ENCODE measurements at regions not wholly inside any gene's neighbourhood (a gene's known extent, or its start where the extent isn't known, plus 50 kb on each side); places are given as distances from the start of the nearest gene placed in this dataset.

GRCh38 chr6:1018041-1018440, 293.9 kb upstream of the FOXQ1 start:
- Histone ChIP-seq H3K4me3 (ENCODE audit: low read length) (no peak overlapping the region), H3K36me3 (ENCODE audit: control insufficient read depth, insufficient read depth, low read length, severe bottlenecking) (no peaks in the 10 kb centered on the region), H3K4me1 (ENCODE audit: control insufficient read depth, insufficient read depth, low read length) (no peaks in the 10 kb centered on the region), H3K27me3 (replicated peaks; ENCODE audit: control insufficient read depth, insufficient read depth, low read length) (peaks cover 5% of the 10 kb centered on the region), H3K9me3 (ENCODE audit: control insufficient read depth, low read length) (peaks cover 5% of the 10 kb centered on the region), H3K9ac (ENCODE audit: low read length) (no peak overlapping the region)
- DNase-seq (ENCODE audit: low read depth): no peak

- Histone ChIP-seq H3K36me3 (ENCODE audit: control insufficient read depth, insufficient read depth, low read length, severe bottlenecking) (no peaks in the 10 kb centered on the region), H3K9me3 (ENCODE audit: control insufficient read depth, low read length) (peaks cover 7% of the 10 kb centered on the region), H3K4me3 (ENCODE audit: low read length) (no peak overlapping the region), H3K9ac (ENCODE audit: low read length) (no peak overlapping the region), H3K4me1 (ENCODE audit: control insufficient read depth, insufficient read depth, low read length) (no peaks in the 10 kb centered on the region), H3K27me3 (replicated peaks; ENCODE audit: control insufficient read depth, insufficient read depth, low read length) (peaks cover 5% of the 10 kb centered on the region)
- DNase-seq (ENCODE audit: low read depth): no peak
Observed at GRCh38 chr6:1016329-1017302, 295.3 kb upstream of the FOXQ1 start.

GRCh38 chr6:1015825-1016224, 296.1 kb upstream of the FOXQ1 start:
- H3K27me3 ChIP-seq (replicated peaks; ENCODE audit: control insufficient read depth, insufficient read depth, low read length): peaks cover 3% of the 10 kb centered on the region
- H3K9ac ChIP-seq (ENCODE audit: low read length): no peak overlapping the region
- no peaks in the 10 kb centered on the region for H3K36me3 ChIP-seq (ENCODE audit: control insufficient read depth, insufficient read depth, low read length, severe bottlenecking)
- H3K4me3 ChIP-seq (ENCODE audit: low read length): no peak overlapping the region
- H3K4me1 ChIP-seq (ENCODE audit: control insufficient read depth, insufficient read depth, low read length): no peaks in the 10 kb centered on the region
- DNase-seq (ENCODE audit: low read depth): peak; percentile 16
- peaks cover 3% of the 10 kb centered on the region for H3K9me3 ChIP-seq (ENCODE audit: control insufficient read depth, low read length)

DNA sequence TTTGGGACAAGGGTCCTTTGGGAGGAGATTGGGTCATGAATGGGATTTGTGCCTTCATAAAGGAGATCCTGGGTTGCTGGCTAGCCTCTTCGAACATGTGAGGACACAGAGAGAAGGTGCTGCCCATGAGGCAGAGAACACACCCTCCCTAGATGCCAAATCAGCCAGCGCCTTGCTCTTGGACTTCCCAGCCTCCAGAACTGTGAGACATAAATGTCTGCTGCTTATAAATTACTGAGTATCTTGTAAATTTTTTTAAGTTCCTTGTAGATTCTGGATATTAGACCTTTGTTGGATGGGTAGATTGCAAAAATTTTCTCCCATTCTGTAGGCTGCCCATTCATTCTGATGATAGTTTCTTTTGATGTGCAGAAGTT, 297.5 kb upstream of the FOXQ1 start:
- no peak for DNase-seq (ENCODE audit: low read depth)
- Histone ChIP-seq H3K9me3 (ENCODE audit: control insufficient read depth, low read length) (peaks cover 3% of the 10 kb centered on the region), H3K36me3 (ENCODE audit: control insufficient read depth, insufficient read depth, low read length, severe bottlenecking) (no peaks in the 10 kb centered on the region), H3K4me1 (ENCODE audit: control insufficient read depth, insufficient read depth, low read length) (no peaks in the 10 kb centered on the region), H3K27me3 (replicated peaks; ENCODE audit: control insufficient read depth, insufficient read depth, low read length) (peaks cover 12% of the 10 kb centered on the region), H3K4me3 (ENCODE audit: low read length) (no peak overlapping the region), H3K9ac (ENCODE audit: low read length) (no peak overlapping the region)

DNA sequence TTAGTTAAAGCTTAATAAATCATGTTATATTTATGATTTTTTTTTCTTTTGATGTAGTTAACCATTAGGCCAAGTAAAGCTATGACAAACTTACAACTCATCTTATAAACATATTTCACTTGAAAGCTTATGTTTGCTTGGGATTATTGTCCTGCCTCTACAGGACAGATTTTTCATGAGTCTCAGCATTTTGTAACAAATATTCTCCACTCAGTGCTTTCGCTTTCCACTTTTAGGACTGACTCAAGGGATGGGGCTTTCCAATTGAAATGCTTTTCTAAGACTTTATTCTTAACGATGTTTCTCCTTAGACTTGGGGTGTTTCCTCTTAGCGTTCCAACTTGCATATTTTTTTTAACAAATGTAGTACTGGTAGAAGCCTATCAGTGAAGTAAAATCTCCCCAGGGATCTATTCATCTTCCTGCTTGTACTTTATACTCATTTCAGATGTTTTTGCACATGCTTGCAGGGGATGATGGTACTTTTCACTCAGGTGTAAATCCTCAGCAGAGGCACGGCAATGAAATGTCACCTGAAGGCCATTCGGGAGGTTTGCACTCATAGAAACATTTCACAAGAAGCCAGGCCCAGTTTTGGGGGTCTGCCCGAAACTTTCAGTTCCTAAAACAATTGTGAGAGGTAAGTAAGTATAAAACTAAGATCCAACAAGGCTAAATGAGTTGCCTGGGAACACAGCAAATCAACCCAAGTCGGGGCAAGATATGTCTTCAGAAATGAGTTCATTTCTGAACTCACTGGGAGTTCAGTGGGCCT, 298.1 kb upstream of the FOXQ1 start:
- no peak overlapping the region for H3K4me3 ChIP-seq (ENCODE audit: low read length)
- H3K27me3 ChIP-seq (replicated peaks; ENCODE audit: control insufficient read depth, insufficient read depth, low read length): peaks cover 12% of the 10 kb centered on the region
- no peaks in the 10 kb centered on the region for H3K4me1 ChIP-seq (ENCODE audit: control insufficient read depth, insufficient read depth, low read length)
- no peak overlapping the region for H3K9ac ChIP-seq (ENCODE audit: low read length)
- H3K36me3 ChIP-seq (ENCODE audit: control insufficient read depth, insufficient read depth, low read length, severe bottlenecking): no peaks in the 10 kb centered on the region
- no peak for DNase-seq (ENCODE audit: low read depth)
- H3K9me3 ChIP-seq (ENCODE audit: control insufficient read depth, low read length): peaks cover 3% of the 10 kb centered on the region

- Histone ChIP-seq H3K4me3 (ENCODE audit: low read length) (no peak overlapping the region), H3K27me3 (replicated peaks; ENCODE audit: control insufficient read depth, insufficient read depth, low read length) (peaks cover 30% of the 10 kb centered on the region), H3K9ac (ENCODE audit: low read length) (no peak overlapping the region), H3K36me3 (ENCODE audit: control insufficient read depth, insufficient read depth, low read length, severe bottlenecking) (no peaks in the 10 kb centered on the region), H3K9me3 (ENCODE audit: control insufficient read depth, low read length) (peaks cover 3% of the 10 kb centered on the region), H3K4me1 (ENCODE audit: control insufficient read depth, insufficient read depth, low read length) (no peaks in the 10 kb centered on the region)
- no peak for DNase-seq (ENCODE audit: low read depth)
Observed at GRCh38 chr6:1009103-1009502, 302.8 kb upstream of the FOXQ1 start.

GRCh38 chr6:1007159-1007558, 304.7 kb upstream of the FOXQ1 start:
- H3K4me3 ChIP-seq (ENCODE audit: low read length): no peak overlapping the region
- H3K4me1 ChIP-seq (ENCODE audit: control insufficient read depth, insufficient read depth, low read length): no peaks in the 10 kb centered on the region
- no peaks in the 10 kb centered on the region for H3K36me3 ChIP-seq (ENCODE audit: control insufficient read depth, insufficient read depth, low read length, severe bottlenecking)
- H3K27me3 ChIP-seq (replicated peaks; ENCODE audit: control insufficient read depth, insufficient read depth, low read length): peaks cover 30% of the 10 kb centered on the region
- H3K9ac ChIP-seq (ENCODE audit: low read length): no peak overlapping the region
- no peak for DNase-seq (ENCODE audit: low read depth)
- H3K9me3 ChIP-seq (ENCODE audit: control insufficient read depth, low read length): peaks cover 3% of the 10 kb centered on the region

GRCh38 chr6:1004885-1005630, 306.8 kb upstream of the FOXQ1 start:
- Histone ChIP-seq H3K4me1 (ENCODE audit: control insufficient read depth, insufficient read depth, low read length) (no peaks in the 10 kb centered on the region), H3K27me3 (replicated peaks; ENCODE audit: control insufficient read depth, insufficient read depth, low read length) (peaks cover 32% of the 10 kb centered on the region), H3K4me3 (ENCODE audit: low read length) (no peak overlapping the region), H3K36me3 (ENCODE audit: control insufficient read depth, insufficient read depth, low read length, severe bottlenecking) (no peaks in the 10 kb centered on the region), H3K9ac (ENCODE audit: low read length) (no peak overlapping the region), H3K9me3 (ENCODE audit: control insufficient read depth, low read length) (no peaks in the 10 kb centered on the region)
- DNase-seq (ENCODE audit: low read depth): no peak

DNA sequence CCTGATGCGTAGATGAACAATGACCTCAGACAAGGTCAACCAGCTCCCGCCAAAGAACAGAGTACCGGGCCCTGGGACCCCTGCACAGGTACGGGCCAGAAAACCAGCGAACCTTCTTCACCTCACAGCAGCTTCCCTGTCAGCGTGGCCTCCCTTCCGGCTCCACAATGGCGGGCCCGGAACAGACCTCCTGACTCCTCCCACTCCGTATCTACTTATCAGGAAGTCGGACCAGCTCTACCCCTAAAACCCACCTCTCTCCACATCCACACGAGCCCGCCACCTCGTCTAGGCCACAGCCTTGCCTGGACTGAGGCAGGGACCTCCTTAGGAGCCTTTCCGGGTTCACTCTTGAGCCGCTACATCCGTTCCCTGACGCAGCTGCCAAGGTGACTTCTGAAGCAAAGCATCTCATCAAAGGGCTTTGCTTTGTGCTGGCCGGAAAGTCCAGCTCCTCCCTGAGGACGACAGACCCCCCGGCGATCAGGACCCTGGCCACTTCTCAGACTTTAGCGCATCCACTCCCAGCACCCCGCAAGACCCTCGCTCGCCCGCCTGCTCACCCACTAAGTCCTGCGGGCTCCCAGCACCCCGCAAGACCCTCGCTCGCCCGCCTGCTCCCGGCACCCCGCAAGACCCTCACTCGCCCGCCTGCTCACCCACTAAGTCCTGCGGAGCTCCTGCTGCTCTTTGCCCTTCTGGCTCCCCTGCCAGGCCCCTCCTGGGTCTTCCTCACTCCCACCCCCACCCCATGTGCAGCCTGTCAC, 308.3 kb upstream of the FOXQ1 start:
- Histone ChIP-seq H3K4me1 (ENCODE audit: control insufficient read depth, insufficient read depth, low read length) (no peaks in the 10 kb centered on the region), H3K9ac (ENCODE audit: low read length) (no peak overlapping the region), H3K27me3 (replicated peaks; ENCODE audit: control insufficient read depth, insufficient read depth, low read length) (peaks cover 28% of the 10 kb centered on the region), H3K36me3 (ENCODE audit: control insufficient read depth, insufficient read depth, low read length, severe bottlenecking) (no peaks in the 10 kb centered on the region), H3K4me3 (ENCODE audit: low read length) (no peak overlapping the region), H3K9me3 (ENCODE audit: control insufficient read depth, low read length) (no peaks in the 10 kb centered on the region)
- DNase-seq (ENCODE audit: low read depth): no peak

DNA sequence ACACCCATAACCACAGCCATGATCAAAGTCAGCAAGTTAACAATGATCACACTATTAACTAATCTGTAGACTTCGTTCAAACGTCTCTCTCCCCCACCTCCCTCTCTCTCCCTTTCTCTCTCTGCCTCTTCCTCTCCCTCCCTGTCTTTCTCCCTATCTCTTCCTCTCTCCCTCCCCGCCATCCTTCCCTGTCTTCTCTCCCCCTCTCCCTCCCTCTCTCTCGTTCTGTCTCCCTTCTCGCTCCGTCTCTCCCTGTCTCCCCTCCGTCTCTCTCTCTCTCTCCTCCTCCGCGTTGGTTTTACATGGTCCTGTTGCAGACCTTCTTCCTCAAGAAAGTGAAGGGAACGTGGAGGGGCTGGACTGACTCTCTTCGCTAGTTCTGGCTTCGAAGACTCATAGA, 308.9 kb upstream of the FOXQ1 start:
- Histone ChIP-seq H3K9me3 (ENCODE audit: control insufficient read depth, low read length) (no peaks in the 10 kb centered on the region), H3K27me3 (replicated peaks; ENCODE audit: control insufficient read depth, insufficient read depth, low read length) (peaks cover 26% of the 10 kb centered on the region), H3K9ac (ENCODE audit: low read length) (no peak overlapping the region), H3K4me3 (ENCODE audit: low read length) (no peak overlapping the region), H3K4me1 (ENCODE audit: control insufficient read depth, insufficient read depth, low read length) (no peaks in the 10 kb centered on the region), H3K36me3 (ENCODE audit: control insufficient read depth, insufficient read depth, low read length, severe bottlenecking) (no peaks in the 10 kb centered on the region)
- no peak for DNase-seq (ENCODE audit: low read depth)
